Effector CD8-positive, alpha-beta T cell (primary cell): ENCODE measurements at regions not wholly inside any gene's neighbourhood (a gene's known extent, or its start where the extent isn't known, plus 50 kb on each side); places are given as distances from the start of the nearest gene placed in this dataset.

Experiments
- DNase-seq: peaks from one replicate; lab custom pipeline; 2025; lab: John Stamatoyannopoulos, UW

- no peak for DNase-seq
Measured at GRCh38 chr2:22238967-22239366, 1115.2 kb downstream of the TDRD15 start.

DNA sequence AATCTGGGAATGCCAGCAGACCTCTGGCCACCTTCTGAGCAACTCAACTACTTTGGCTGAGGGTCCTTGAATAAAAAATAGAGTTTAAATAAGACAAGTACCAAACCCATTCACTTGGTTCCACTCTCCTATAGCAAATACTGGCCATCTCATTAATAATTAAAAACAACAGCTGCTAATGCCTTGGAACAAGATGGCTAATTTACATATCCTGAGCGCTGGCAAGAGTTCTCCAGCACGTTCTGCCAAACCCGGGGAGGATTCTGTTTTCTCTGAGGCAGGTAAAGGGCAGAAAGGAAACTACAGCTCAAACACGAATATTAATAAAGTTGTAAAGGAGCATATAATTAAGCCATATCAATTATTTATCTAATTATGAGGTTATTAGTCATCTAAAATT lies 1123.7 kb downstream of the TDRD15 start:
- DNase-seq, result no peak

GRCh38 chr2:22248851-22249250 lies 1125.1 kb downstream of the TDRD15 start:
- DNase-seq, result no peak

DNA sequence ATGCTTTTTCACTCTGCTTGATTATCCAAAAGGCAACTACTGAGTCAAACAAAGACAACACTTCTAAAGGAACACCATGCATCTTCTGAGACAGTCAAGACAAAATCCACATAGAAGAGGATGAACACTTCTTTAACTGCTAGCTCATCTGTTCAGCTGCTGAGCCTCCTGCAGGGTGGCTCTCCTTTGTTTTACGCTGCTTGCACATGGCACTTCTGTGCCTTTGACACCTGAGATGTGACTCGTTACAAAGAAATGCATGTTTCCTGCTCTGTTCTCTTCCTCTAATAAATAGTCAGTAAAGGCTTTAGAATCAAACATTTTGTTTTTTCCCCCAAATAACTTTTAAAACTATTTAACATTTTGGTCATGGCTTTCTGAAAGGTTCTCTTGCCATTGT lies 1129.4 kb downstream of the TDRD15 start:
- no peak for DNase-seq

DNA sequence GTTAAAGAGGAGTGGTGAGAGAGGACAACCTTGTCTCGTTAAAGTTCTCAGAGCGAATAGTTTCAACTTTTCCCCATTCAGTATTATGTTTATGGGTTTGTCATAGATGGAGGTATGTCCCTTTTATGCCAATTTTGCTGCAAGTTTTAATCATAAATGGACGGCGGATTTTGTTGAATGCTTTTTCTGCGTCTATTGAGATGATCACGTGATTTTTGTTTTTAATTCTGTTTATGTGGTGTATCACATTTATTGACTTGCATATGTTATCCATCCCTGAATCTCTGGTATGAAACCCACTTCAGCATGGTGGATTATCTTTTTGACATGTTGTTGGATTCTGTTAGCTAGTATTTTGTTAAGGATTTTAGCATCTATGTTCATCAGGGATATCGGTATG lies 1123.8 kb upstream of the KLHL29 start:
- DNase-seq, result no peak

DNA sequence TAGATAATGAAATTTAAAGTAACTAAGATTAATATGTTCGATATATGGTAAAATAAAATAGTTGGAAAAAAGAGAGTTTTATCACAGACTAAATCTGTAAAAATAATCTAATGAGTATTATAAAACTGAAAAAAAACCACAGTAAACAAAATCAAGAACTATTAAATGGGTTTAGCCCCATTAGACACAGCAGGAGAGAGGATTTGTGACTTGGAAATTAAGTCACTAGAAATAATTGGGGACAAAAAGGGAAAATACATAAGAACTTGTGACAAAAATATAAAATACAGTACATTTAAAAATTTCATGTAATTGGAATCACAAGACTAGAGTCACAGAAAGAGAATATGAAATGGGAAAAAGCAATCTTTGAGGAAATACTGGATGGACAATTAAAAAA lies 1114.6 kb upstream of the KLHL29 start:
- DNase-seq, result no peak

DNA sequence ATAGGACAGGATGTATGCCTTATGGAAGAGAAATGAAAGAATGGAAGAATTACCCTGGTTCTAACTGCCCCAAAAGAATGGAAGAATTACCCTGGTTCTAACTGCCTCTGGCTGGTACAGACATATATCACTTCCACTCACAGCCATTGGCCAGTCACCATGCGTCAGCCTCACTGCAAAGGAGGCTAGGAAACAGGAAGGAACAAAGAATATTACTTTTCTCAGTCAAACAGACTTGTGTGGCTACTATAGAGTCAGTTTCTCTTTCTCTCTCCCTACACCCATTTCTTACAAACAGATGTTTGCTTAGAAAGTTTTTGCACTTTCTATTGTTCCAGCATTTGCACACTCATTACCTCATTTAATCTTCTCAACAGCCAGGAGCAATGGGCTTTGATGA lies 1111.1 kb upstream of the KLHL29 start:
- DNase-seq, result no peak

DNA sequence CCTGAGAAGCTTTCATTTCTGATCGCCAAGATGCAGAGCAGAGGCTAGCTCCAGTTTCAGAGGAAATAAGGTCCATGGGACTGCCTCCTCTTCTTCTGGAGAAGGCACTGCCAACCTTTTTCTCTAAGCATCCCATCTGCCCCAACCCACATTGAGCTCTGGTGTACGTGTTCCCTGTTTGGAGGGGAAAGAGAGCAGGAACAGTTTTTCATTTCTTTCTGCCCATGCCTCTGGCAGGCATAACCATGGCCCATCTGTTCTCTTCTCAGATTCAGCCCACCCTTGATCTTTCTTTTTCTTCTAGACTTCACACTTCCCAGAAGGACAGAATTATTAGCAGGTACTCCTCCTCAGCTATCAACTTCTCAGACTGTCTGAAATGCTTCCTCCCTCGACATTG lies 1110.3 kb upstream of the KLHL29 start:
- no peak for DNase-seq

GRCh38 chr2:22276696-22277095 lies 1108.3 kb upstream of the KLHL29 start:
- no peak for DNase-seq

DNA sequence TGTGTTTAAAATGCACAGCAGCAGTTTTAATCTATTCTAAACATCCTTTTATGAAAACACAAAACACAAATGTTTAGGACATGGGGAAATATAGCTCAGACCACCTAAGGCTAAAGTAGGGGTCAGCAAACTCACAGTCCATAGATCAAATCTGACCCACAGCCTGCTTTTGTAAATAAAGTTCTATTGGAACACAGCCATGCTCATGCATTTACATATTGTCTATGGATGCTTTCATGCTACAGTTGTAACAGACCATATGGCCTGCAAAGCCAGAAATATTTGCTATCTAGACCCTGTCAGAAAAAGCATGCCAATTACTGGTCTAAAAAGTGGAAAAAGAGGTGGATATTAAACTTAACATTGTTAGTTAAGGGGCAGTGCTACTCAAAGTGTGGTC lies 1105.4 kb upstream of the KLHL29 start:
- no peak for DNase-seq

- DNase-seq, result no peak
Measured at GRCh38 chr2:22281033-22281432, 1103.9 kb upstream of the KLHL29 start.

DNA sequence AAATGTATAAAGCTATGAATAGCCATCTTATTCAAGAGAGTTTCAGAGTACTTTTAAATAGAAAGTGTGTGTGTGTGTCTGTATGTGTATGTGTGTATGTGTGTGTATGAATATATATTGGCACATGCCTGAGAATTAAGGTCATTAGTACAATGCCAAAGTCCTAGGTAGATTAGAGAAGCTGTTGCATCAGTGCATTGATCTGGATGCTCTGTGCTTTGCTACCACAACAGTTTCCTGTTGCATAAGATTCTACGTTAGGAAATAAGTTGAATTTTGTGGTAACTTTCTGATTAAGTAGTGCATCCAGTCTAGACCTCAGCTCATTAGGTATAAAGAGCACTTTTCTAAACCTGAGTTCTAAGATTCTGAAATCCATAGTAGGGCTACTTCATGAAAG lies 1102.8 kb upstream of the KLHL29 start:
- no peak for DNase-seq

DNA sequence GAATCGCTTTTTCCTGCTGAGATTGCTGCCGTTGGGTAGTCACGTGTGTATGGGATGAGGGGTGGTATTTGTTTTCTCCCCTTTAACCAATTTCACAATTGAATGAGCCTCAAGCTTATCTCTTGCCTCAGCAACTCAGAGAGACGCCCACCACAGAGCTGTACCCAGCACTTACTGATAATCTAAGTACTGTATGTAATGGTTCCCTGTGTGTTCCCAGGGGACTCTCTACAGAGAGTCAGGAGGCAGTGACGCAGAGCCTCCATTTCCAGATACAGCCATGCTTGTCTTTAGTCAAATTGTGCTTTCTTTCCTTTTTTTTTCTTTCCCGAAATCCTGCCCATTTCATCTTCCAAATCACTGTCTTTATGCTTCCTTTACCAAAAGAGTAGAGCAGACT lies 1102.1 kb upstream of the KLHL29 start:
- no peak for DNase-seq

GRCh38 chr2:22283436-22283835 lies 1101.5 kb upstream of the KLHL29 start:
- DNase-seq, result no peak

DNA sequence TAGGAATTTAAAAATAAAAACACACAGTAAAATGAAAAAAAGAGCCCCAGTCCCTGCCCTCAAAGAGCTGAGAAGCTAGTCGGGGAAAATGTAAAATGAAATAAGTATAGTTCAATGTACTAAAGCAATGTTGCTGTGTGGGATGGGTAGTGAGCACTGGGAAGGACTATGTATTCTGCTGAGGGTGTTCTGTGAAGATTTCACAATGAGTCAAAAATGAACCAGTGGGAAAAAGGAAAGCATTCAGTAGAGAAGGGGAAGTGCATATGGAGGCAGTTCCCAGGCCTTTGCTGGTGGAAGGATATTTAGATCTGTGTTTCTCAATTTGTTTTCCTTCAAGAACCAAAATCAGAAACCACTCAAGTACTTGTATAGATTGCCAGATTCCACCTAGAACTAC lies 1094.7 kb upstream of the KLHL29 start:
- no peak for DNase-seq

- DNase-seq, result no peak
Measured at GRCh38 chr2:22290909-22291473, 1094.0 kb upstream of the KLHL29 start.

DNA sequence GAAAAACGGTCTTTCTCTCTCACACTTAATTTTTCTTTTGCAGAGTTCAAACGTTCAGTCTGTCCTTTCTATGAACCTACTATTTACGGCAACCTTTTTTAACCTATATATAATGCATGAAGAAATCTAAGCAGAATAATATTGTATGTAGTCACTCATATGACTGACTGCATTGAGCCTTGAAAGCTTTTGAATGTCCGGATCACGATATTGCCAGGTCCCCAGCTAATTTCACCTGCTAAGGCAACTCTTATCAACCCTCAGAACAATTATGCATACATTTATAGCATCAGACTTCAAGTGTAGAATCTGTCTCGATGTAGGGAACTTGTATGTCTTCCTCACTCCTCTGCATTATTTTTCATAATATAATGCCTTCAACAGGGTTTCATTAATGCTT lies 1083.8 kb upstream of the KLHL29 start:
- no peak for DNase-seq

DNA sequence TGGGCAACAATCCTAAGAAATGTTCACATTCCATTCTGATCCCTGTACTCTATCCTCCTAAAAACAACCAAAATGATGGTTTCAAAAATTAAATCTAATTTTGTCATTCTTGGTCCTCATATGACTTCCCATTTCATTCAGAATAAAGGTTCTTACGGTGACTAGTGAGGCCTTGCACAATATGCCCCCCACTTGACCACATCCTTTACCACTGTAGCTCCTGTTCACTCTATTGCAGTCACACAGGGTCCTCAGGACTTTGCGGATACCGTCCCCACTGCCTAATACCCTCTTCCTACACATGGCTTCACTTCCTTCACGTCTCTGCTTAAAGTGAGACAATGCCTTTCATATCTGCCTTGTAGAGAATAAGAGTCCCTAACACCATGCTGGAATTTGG lies 1058.7 kb upstream of the KLHL29 start:
- no peak for DNase-seq

GRCh38 chr2:22329211-22330154 lies 1055.5 kb upstream of the KLHL29 start:
- DNase-seq, result no peak

DNA sequence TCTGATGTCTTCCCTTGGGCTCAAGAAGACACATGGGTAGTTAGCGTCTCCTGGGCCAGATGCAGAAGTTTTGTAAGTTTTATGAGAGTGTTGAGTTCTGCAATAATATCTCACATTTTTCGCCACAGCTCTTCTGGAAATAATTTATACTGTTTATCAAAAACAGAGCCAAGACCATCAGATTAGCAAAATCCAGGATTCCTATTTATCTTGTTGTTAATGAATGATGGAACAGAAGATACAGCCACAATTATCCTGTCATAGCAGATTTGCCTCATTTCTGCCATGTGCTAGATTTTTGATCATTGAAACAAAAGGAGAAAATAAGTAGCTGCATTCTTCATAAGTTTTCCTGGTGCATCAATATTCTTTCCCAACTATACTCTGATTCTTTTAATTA lies 1048.6 kb upstream of the KLHL29 start:
- no peak for DNase-seq

DNA sequence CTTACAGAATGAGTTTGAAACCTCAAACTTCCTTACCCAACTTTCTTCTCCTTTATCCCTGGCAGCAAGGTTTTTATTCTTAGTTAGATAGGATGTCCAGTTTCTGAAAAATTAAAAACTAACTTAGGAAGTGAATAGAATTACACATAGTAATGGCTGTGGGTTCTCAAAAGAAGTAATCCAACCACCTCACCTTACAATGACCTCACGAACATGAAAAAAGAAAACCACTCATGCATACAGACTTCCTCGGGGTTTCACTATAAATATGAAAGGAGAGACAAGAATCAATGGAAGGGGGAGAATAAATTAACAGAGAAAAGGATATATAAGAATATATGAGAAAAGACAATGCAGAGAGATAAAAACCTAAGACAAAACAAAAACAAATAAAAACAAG lies 1044.3 kb upstream of the KLHL29 start:
- DNase-seq, result no peak

DNA sequence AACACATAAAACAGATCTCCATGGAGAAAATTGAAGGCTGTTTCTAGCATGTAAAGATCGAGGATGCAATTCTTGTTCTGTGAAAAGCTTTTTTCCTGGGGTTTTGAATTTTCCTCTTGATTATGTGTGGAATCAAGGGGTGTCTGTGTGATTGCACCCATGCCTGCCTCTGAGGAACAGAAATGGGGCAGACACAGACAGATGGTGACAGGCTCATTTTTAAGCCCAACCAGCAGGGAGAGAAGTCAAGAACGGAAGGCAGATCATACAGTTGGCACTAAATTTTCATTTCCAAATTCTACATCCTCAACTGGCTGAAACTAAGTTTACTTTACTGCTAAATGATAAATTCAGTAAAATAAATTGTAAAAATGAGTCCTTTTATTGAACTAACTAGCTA lies 1037.7 kb upstream of the KLHL29 start:
- DNase-seq, result no peak

- DNase-seq, result no peak
Measured at GRCh38 chr2:22350621-22351020, 1034.4 kb upstream of the KLHL29 start.
